Kidney capillary endothelial cell (primary cell): ENCODE measurements at regions not wholly inside any gene's neighbourhood (a gene's known extent, or its start where the extent isn't known, plus 50 kb on each side); places are given as distances from the start of the nearest gene placed in this dataset.
"Not testable (repeated sequence)": the region's sequence is repeated elsewhere in the genome, so short reads cannot be mapped to it uniquely, and the experiment has no call there.

Source experiments
- DNase-seq: peaks from one replicate; pipeline ENCODE4 v3.0.0-alpha.2; 2018; ENCODE audit warnings: low spot score

DNA sequence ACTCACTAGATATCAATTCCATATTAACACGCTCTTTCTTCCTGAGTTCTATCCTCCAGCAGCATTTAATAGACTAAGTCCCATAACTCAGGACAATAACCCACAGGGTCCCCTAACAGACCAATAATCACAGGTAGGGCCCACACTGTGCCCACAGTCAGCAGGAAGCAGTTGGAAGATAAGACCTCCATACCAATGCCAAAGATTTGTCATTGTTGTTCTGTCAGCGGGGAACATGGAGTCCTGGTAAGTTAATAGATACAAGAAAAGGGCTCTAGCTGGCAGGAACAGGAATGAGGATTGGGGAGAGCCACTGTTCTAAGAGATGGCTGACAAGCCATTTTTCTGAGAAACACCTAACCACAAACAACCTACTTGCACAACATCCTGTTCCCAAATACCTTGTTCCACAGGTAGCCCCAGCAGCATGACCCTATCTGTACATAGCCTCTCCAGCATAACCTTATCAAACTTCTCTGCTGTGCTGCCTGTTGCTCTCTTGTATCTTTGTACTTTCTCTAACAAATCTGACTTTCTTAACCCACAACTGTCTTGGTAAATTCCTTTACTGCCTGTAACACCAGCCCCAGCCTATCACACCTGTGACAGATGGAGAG is 142.0 kb upstream of the KCNJ15 start:
- DNase-seq, result no peak

DNA sequence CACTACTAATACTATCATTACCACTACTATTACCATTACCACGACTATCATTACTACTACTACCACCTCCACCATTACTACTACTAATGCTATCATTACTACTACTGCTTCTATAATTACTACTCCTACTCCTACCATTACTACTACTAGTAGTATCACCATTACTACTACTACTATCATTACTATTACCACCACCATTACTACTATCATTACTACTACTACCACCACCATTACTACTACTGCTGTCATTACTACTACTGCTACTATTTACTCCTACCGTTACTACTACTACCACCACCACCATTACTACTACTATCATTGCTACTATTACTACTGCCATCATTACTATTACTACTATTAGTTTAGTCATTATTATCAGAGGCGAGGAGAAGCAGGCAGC is 140.9 kb upstream of the KCNJ15 start:
- no peak for DNase-seq

DNA sequence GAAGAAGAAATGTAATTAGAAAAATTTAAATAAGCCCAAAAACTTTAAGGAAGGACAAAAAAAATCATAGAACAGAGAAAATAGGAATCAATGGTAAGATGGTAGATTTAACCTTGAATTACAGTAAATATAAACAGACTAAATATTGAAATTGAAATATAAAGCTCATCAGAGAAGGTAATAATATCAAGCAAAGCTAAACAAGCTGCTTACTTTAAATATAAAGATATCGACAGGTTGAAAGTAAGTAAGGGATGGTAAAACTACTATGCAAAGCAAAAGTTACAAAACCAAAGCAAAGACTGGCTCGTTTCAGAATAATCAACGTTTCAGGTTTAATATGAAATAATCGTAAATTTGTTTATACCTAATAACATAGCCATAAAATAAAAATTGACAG is 137.0 kb upstream of the KCNJ15 start:
- no peak for DNase-seq

DNA sequence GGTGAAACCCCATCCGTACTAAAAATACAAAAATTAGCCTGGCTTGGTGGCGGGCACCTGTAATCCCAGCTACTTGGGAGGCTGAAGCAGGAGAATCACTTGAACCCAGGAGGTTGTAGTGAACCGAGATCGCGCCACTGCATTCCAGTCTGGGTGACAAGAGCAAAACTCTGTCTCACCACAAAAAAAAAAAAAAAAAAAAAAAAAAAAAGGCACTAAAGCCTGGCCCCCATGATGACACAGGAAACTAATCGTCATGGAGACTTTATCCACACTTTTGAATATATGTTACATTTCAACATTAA is 136.2 kb upstream of the KCNJ15 start:
- not testable (repeated sequence) for DNase-seq

- DNase-seq, result no peak
Measured at GRCh38 chr21:38120984-38121855, 135.6 kb upstream of the KCNJ15 start.

GRCh38 chr21:38121888-38122720 is 134.7 kb upstream of the KCNJ15 start:
- DNase-seq, result no peak

DNA sequence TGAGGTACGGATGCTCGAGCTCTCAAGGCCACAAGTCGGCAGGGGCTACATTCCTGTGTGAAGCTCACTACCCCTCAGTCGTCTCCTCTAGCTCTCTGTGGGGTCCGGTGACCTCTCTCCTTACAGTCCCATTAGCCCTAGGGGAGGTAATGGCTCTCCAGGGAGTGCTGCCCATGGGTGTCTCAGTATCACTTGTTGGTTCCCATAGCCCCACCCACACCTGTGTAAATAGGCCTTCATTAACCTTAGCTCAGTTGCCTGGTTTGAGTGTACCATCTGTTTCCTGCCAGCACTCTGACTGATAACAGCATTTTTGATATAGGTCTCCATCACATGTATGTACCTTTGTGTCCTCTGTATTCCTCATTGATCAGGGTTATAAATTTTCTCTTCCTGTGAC is 133.2 kb upstream of the KCNJ15 start:
- DNase-seq, result no peak

- peak; percentile 30 for DNase-seq
Measured at GRCh38 chr21:38126666-38127303, 130.0 kb upstream of the KCNJ15 start.

GRCh38 chr21:38129711-38130110 is 127.1 kb upstream of the KCNJ15 start:
- no peak for DNase-seq

- no peak for DNase-seq
Measured at GRCh38 chr21:38133240-38133639, 123.6 kb upstream of the KCNJ15 start.

DNA sequence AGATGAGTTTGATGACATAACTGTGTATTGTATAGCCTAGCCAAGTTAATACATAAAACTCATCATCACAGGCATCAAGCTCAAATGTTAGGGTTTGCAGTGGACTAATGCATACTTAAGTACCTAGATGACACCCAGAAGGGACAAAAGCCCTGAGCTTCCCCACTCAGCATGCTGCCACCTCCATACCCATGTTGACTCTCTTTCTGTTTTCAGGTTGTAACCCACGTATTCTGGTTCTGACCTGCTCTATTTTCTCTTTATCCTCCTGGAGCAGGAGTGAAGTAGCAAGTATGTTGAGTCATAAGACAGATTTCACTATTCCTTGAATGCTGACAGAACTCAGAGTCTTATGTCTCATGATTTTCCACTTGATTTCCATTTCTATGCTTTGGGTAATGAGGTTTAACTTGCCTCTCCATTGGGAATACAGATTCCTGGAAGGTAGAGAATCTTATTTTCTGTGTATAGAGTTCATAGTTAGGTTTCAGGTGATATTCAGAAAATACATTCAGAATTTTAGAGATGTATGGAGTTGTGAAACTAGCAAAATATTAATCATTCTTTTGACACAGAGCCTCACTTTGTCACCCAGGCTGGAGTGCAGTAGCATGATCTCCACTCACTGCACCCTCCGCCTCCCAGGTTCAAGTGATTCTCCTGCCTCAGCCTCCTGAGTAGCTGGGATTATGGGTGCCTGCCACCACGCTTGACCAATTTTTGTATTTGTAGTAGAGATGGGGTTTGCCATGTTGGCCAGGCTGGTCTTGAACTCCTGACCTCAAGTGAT is 122.5 kb upstream of the KCNJ15 start:
- no peak for DNase-seq

- no peak for DNase-seq
Measured at GRCh38 chr21:38136201-38136600, 120.6 kb upstream of the KCNJ15 start.

DNA sequence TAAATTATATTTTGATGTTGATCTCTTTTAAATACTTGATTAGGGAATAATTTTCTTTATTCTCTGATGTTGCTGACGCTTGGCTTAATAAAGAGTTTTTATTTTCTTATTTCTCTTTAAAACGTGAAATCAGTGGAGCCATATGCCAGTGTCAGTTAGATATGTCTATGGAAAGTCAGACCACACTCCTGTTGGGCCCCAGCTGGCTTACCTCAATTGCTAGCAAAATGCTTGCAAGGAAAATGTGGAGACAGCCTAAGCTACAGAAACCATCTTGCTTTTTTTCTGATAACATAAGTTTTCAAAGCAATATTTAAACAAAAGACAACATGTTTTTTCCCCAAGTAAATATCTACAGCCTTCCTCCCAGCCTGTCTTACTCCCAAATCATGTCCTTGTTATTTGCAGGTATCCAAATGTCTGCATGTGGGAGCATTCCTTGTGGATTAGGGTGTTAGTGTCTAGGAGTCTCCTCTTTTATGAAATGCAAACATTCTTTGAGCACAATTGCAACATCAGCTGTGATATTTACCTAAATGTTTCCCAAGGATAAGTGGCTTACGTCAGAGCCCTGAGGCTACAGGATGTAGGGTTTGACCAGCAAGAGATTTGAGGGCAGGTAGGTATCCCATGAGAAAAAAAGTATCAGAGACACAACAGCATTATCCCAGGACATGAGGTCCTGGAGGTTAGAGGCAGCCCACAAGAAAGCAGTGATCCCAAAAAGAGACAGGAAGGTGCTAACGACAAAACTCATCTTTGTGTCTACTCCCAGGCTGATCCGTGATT is 117.2 kb upstream of the KCNJ15 start:
- no peak for DNase-seq

- DNase-seq, result no peak
Measured at GRCh38 chr21:38140207-38140903, 116.4 kb upstream of the KCNJ15 start.

GRCh38 chr21:38142224-38142623 is 114.6 kb upstream of the KCNJ15 start:
- DNase-seq, result no peak

- DNase-seq, result no peak
Measured at GRCh38 chr21:38144193-38144592, 112.6 kb upstream of the KCNJ15 start.

GRCh38 chr21:38145104-38145503 is 111.7 kb upstream of the KCNJ15 start:
- DNase-seq, result no peak

GRCh38 chr21:38147391-38147790 is 109.4 kb upstream of the KCNJ15 start:
- DNase-seq, result no peak

- peak; percentile 1 for DNase-seq
Measured at GRCh38 chr21:38148046-38148445, 108.7 kb upstream of the KCNJ15 start.

GRCh38 chr21:38151021-38151645 is 105.7 kb upstream of the KCNJ15 start:
- DNase-seq, result no peak
